ENCODE measurements at regions not wholly inside any gene's neighbourhood (a gene's known extent, or its start where the extent isn't known, plus 50 kb on each side); places are given as distances from the start of the nearest gene placed in this dataset.

DNA sequence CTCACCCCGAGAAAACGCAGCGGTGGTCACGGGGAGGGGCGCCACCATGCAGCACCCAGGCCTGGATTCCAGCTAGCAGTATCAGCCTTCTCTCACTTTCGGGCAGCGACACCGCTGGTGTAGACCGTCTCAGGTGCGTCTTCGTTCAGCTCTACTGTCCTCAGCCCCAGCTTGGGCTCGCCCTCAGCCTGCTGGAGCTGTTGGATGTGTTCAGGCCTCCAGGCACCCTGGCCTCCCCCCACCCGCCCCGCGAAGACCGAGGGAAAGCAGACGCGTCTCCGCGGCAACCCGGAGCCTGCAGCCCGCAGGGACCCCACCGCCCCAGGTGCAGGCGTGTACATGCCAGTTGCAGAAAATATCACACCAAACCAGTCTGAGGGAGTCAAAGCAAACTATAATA lies 60.8 kb upstream of the CARMIL1 start:
- TF ChIP-seq, protein P1, sequence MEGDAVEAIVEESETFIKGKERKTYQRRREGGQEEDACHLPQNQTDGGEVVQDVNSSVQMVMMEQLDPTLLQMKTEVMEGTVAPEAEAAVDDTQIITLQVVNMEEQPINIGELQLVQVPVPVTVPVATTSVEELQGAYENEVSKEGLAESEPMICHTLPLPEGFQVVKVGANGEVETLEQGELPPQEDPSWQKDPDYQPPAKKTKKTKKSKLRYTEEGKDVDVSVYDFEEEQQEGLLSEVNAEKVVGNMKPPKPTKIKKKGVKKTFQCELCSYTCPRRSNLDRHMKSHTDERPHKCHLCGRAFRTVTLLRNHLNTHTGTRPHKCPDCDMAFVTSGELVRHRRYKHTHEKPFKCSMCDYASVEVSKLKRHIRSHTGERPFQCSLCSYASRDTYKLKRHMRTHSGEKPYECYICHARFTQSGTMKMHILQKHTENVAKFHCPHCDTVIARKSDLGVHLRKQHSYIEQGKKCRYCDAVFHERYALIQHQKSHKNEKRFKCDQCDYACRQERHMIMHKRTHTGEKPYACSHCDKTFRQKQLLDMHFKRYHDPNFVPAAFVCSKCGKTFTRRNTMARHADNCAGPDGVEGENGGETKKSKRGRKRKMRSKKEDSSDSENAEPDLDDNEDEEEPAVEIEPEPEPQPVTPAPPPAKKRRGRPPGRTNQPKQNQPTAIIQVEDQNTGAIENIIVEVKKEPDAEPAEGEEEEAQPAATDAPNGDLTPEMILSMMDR (IDR thresholded peaks at IDR 0.05): no peak
- no peak for TF ChIP-seq ZFX (IDR thresholded peaks at IDR 0.05; ENCODE audit: borderline replicate concordance)
